ENCODE measurements at regions not wholly inside any gene's neighbourhood (a gene's known extent, or its start where the extent isn't known, plus 50 kb on each side); places are given as distances from the start of the nearest gene placed in this dataset.

DNA sequence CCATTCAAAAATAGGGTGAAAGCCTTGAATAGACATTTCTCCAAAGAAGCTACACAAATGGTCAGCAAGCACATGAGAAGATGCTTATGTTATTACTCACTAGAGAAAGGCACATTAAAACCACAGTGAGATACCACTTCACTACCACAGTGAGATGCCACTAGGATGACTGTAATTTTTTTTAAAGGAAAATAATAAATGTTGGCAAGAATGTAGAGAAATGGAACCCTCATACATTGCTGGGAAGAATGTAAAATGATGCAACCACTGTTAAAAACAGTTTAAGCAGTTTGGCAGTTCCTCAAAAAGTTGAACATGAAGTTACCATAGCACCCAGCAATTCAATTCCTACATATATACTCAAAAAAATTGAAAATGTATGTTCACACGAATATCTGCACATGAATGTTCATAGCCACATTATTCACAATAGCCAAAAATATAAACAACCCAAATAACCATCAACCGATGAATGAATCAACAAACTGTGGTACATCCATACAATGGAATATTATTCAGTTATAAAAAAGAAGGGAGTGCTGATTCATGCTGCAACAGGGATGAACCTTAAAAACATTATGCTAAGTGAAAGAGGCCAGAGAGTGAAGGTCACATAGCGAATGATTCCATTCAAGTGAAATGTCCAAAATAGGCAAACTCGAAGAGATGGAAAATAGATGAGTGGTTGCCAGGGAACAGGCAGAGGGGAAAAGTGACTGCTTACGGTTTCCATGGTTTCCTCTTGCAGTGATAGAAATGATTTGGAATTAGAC lies 156.2 kb upstream of the NDUFV2 start:
- TF ChIP-seq POLR2A (IDR thresholded peaks at IDR 0.05): no peak
- TF ChIP-seq, protein P1, sequence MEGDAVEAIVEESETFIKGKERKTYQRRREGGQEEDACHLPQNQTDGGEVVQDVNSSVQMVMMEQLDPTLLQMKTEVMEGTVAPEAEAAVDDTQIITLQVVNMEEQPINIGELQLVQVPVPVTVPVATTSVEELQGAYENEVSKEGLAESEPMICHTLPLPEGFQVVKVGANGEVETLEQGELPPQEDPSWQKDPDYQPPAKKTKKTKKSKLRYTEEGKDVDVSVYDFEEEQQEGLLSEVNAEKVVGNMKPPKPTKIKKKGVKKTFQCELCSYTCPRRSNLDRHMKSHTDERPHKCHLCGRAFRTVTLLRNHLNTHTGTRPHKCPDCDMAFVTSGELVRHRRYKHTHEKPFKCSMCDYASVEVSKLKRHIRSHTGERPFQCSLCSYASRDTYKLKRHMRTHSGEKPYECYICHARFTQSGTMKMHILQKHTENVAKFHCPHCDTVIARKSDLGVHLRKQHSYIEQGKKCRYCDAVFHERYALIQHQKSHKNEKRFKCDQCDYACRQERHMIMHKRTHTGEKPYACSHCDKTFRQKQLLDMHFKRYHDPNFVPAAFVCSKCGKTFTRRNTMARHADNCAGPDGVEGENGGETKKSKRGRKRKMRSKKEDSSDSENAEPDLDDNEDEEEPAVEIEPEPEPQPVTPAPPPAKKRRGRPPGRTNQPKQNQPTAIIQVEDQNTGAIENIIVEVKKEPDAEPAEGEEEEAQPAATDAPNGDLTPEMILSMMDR (IDR thresholded peaks at IDR 0.05): no peak
- TF ChIP-seq POLR2AphosphoS5 (IDR thresholded peaks at IDR 0.05): no peak
- no peak for TF ChIP-seq EP300 (IDR thresholded peaks at IDR 0.05)
